NCI-H1436 treated with DMSO at 0.1 percent for 48 hours (cell line): ENCODE measurements at regions not wholly inside any gene's neighbourhood (a gene's known extent, or its start where the extent isn't known, plus 50 kb on each side); places are given as distances from the start of the nearest gene placed in this dataset.
"Not testable (repeated sequence)": the region's sequence is repeated elsewhere in the genome, so short reads cannot be mapped to it uniquely, and the experiment has no call there.

Experiments
- DNase-seq: peaks from one replicate; lab custom pipeline; 2025; lab: John Stamatoyannopoulos, UW

DNA sequence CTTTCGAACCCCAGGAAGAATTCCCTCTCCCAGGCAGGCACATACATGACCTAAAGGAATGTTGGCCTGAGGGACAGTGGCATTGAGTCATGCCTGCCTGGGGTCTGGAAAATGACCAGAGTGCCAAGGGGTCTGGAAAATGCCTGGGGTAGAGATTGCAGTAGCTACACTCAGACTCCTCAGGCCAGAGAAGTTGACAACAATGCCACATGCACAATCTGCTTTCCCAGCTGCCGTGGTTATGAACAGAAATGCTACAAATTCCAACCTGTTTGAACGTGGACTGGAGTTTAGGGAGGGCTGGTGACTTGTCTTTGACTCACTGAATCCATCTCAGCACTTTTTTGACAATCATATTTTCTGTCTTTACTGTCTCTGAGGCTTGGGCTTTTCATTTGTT lies 250.0 kb downstream of the ABCC12 start:
- DNase-seq: no peak

DNA sequence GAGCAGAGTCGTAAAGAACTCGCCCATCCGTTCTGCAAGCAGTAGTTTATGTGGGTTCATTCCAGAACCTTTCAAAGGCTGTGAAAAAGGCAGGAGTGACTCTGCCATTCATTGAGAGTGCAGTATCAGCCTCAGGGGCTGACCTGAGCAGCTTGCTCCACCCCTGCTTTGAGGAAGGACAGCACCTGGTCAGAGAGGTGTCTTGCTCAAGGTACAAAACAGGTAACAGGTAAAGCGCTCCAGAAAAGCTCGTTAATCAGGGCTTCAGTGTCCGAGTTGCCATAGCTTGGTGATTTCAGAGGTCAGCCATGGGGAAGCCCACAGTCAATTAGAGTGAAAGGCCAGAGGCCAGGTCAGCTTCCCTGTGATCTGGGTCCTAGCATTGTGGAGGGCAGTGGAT lies 251.1 kb downstream of the ABCC12 start:
- DNase-seq: no peak

DNA sequence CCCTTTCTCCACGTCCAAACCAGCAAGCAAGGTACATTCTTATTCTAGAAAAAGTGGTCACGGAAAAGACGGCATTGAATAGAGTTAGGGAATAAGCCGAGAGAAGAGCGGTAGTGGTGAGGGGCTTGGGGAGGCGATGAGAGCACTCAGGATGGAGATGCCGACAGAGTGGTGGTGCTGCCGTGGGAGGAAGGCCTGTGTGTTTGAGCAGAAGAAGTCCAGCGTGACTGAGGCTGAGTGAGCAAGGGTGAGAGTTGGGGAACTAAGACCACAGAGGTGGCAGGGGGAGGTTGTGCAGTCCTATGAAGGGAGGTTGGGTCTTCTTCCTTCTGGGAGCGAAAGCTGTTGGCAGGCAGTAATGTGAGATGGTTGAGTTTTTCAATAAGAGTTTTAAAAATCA lies 252.3 kb downstream of the ABCC12 start:
- DNase-seq: no peak

DNA sequence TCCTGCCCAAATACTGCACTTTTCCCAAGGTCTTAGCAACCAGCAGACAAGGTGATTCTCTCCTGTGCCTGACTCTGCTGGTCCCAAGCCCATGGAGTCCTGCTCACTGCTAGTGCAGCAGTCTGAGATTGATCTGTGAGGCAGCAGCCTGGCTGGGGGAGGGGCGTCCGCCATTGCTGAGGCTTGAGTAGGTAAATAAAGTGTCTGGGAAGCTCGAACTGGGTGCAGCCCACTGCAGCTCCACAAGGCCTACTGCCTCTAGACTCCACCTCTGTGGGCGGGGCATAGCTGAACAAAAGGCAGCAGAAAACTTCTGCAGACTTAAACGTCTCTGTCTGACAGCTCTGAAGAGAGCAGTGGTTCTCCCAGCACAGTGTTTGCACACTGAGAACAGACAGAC lies 258.7 kb downstream of the ABCC12 start:
- DNase-seq: not testable (repeated sequence)

DNA sequence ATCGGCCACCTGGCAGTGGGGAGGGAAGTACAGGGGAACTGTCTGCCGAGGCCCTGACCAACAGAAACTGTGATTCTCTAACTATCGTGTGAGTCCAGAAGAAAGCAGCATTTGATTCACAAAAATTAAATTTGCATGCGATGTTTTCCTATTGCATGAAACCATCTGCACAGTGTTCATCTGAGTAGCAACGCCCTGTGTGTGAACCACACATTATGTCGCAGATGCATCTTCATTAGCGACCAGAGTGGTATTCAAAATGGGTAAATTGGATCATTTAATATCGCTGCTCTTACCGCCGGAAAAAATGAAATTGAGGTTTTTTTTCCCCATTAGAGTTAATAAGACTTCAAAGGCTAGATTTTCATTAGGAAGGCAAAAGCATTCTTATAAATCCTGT lies 260.6 kb downstream of the ABCC12 start:
- DNase-seq: no peak

DNA sequence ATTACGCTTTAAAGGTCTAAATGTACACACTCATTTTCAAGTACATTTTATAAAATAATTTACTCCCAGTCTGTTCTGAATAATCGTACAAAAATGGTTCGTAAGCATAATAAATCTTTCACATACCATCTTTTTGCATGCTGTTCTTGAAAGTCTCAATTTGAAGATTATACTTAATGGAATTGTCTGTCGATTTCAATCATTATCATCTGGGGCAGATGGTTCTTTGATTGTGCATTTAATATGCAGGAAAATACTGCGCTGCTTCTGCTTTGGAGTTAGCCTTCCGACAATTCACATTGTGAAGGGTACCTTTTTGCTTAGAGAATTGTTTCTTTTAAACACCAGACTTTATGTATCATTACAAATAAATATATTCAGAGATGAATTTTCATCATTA lies 262.8 kb downstream of the ABCC12 start:
- no peak for DNase-seq

DNA sequence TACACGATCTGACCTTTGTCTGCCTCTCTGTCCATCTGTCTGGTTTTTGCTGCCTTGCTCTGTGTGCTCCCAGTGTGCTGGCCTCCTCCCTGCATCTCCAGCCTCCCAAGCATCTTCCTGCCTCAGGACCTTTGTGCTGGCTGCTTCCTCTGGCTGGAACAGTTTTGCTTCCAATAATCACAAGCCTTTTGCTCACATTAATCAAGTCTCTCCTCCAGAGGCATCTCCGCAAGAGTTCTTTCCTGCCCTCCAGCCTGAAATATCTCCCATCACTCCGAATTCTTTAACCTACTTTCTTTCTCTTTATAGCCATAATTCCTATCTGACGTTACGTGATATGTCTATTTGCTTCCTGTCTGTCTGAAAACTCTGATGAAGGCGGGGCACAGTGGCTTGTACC lies 267.1 kb downstream of the ABCC12 start:
- no peak for DNase-seq

DNA sequence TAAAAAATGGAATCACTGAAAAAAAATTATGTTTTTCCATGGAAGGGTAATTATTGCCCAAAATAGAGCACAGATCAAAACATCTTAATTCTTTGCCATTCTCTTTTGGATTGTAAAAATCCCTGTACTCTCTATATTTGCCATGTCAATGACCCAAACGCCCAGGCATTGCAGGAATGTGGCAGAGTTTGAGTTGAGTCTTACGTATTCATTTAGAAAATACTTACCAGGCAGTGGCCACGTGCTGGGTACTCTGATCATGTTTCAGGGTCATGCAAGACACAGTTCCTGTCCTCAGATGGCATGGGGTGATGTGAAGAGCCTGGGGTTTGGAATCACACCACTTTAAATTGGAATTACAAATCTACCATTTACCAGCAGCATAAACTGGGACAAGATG lies 267.7 kb downstream of the ABCC12 start:
- DNase-seq: no peak

DNA sequence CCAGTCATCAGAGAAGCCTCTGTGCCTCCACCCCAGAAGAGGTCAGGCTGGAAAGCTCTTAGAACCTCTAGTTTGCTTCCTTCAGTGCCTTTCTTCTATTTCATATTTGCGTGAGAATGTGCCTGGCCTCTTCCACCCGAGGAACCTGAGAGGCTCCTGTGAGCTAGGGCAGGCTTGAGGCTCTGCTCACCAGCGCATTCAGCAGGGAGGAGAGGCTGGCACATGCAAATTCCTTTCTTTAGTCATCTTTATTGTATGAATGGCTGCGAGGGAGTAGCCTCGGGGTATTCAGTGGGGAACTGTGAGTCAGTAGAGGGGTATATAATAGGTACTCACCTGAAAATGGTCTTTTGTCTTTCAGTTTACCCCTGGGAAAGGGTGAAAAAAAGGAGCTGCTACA lies 268.3 kb downstream of the ABCC12 start:
- DNase-seq: no peak

DNA sequence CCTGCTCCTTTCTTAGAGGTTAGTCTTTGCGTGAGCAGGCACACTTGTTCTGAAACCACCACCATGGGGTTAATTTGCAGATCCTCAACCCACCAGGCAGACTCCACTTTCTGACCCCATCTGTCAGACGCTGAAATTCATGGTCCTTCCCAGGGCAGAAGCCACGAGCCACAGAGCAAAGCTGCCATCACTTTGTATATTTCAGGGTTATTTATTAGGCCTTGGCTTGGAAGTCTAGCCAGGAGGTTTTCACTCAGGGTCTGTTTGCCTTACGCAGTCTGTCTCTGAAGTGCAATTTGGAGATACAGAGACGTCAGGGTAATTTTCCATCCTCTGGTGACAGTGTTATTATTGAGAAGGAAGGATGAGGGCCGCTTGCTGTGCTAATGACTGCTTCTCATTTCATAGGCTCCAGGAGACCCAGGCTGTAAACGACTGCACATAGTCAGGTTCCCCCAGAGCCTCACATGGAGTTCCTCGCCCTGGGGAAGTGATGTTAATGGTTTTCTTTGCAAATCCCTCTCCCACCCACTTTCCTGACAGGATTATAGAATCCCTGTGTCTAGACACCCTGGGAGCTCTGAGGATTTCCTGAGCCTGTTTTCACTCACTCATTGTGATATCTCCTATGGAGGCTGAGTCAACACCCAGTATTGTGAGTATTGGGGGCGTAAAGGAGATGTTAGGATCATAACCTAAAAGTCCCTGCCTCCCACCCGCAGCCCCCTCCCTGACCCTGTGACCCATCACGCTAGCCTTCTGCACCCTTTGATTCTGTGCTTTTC lies 269.0 kb downstream of the ABCC12 start:
- no peak for DNase-seq

DNA sequence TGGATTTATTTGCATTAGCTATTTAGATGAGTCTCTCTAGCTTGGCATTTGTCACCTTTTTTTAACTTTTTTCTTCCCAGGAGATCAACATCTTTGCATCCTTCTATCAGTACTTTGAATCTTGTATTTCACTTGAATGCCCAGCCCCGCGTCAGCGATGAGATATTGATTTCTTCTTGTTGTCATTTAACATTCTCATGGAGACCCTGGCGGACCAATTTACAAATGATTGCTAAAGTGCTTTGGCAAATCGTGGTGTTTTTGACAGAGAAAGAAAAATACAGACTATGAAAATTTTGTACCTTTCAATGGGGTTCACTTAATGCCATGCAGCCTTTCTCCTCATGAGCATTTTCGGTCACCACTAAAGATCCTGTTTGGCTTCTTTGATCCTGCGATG lies 269.7 kb downstream of the ABCC12 start:
- no peak for DNase-seq

DNA sequence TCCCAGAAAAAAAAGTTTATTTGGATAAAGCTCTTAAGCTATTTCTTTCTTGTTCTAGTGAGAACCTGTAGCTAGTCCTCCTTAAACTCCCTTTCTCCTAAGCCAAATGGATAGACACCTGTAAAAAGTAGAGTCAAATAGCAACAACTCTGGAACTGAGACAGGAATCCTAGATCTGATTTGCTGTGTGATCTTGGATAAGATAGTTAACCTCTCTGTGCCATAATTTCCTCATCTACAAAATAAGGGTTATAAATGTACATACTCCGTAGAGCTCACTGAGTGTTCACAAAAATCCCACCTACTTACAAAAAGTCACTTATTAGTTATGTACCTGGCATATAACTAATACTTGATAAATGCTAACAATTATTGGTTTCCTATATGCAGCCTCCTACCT lies 270.3 kb downstream of the ABCC12 start:
- DNase-seq: no peak

DNA sequence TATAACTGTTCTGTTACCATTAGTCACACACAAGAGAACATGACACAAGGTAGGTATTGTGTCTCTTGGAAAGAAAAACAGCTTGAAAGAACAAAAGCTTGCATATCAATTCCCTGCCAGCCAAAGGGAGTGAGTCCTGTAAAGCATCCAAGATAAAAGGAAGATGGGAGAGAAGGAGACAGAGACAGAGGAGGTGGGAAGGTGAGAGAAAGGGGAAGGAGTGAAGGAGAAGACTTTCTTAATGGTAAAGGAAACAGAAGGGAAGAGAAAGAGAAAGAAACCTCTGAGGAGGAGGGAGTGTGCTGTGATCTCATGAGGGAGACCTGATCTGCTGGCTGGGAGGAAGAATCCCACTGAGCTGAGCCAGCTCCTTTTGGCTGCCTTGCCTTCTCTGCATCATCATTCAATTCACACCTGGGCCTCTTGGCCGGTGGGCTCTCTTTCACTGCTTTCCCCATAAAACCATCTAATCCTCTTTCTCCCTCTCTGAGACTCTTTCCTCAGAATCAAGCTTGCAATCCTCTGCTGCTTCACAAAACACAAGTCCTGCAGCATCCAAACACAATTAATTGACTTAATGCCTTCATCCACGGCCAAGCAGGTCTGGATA lies 271.6 kb downstream of the ABCC12 start:
- no peak for DNase-seq

DNA sequence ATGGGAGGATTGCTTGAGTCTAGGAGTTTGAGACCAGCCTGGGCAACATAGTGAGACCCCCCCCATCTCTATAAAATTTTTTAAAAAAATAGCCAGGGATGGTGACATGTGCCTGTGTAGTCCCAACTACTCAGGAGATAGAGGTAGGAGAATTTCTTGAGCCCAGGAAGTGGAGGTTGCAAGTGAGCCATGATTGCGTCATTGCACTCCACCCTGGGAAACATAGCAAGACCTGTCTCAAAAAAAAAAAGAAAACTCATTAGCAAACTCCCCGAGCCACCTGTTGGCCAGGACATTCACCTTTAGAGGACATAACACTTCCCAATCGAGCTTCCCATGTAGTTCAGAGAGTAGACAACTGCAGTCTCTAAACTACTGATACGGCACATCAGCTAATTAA lies 274.2 kb downstream of the ABCC12 start:
- no peak for DNase-seq

DNA sequence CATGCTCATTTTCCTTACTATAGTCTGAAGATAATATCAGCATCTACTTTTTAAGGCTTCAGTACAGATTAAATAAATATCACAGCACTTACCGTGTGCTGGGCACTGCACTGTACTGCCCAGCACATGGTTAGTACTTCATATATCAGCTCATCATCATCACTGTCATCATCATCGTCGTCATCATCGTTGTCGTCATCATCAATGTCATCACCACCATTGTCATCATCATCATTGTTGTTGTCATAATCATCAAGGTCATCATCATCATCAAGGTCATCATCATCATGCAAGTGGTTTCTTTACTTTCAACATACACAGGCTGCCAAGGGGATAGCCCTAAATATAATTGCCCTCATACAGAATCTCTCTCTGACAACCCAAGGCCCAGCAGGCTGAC lies 275.1 kb downstream of the ABCC12 start:
- no peak for DNase-seq

DNA sequence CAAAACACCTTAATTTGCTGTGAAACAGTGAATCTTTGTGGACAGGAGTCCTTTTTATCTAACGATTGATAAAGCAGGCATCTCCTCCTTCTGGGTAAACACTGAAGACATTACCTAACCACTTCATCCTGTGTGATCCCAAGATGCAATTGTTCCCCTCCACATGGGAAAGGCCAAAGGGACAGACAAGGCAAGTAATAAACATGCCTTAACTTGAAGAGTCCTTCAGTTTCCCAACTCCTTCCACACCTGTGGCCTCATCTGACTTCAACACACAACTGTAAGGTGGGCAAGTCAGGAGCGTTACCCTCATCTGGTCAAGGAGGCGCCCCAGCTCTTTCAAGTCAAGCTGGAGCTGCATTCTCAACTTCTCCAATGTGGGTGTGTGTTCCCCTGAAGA lies 278.6 kb downstream of the ABCC12 start:
- no peak for DNase-seq

DNA sequence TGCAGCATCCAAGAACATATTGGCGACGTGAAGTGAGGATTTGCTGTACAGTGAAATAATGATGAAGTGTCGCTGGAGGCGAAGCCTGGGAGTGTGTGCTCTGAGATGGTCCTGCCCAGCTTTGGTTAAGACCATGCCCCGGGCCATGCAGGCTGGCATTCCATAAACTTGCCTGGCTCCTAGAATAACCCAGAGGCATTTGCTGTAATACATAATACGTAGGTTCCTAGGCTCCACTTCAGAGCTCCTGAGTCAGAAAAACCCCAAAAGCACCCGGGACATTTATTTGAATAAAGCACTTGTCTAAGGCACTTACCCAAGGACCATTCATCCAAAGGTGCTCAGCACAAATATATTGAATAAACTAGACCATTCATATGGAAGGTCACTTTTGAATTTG lies 279.3 kb downstream of the ABCC12 start:
- DNase-seq: no peak

DNA sequence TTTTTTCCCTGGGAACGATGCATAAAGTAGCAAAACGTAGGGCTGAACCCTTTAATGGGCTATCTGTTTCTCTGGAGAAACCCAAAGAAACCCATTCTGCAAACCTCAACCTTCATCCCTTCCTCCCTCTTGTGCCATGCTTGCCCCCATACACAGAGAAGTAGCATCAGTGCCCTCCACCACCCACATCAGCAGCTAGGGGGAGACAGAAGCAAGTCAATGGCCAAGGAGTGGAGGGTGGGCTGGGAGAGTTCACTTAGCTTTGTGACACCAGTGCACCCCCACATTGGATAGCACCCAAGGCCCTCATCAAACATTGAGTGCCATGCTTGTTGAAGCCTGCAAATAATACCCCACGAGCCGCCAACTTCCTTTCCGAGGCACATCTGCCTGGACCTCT lies 282.4 kb downstream of the ABCC12 start:
- no peak for DNase-seq

DNA sequence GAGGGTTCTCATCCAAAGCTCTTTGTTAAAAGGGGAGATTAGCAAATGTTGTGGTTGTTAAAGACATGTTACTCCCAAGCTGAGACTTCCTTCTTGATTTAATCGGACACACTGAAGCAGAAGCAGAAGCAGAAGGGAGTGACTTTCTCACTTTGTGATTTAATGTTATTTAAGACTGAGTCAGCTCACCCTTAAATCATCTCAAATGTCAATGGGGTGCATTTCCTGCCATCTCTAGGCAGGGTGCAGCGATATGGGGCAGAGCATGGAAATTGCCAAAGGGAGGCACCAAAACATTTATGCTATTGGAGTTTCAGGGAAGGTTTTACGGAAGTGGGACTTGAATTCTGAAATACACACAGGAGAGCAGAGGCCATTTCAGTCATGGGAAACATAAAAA lies 283.6 kb downstream of the ABCC12 start:
- DNase-seq: no peak

DNA sequence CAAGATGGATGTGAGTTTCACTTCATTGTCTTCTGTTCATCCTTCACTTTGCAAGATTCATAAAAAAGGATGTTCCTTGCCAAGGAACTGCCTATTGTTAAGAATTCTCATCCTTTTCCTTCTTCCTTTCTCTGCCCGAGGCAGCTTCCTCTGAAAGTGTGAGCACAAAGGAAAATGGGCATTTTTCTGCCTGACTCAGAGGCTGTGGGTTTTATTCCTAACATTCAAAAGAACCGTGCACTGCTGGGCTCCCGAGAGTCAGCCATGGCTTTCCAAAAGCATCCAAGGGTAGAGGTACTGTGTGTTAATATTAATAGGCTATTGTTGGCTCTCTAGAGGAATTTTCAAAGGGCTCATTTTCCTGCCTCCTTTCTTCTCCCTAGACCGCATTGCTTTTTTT lies 289.4 kb downstream of the ABCC12 start:
- DNase-seq: no peak

DNA sequence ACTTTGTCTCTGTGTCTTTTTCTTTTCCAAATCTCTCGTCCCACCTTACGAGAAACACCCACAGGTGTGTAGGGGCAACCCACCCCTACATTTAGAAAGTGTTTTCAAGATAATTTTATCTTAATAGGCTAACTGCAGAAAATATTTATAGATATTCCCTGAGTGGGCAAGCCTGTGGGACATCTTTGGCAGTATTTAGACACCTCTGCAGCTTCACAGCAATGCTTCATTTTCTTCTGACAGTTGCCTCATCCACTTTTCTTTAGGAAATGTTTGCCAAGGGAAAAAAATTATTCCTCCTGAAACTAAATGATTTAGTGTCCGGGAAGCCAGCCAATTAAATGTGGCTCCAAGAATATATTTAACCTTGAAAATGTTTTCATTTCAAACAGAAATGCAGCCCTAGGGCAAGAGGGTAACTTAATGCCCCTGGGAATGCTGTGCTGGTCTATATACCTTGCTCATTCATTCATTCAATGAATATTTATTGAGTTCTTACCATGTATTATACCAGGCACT lies 290.4 kb downstream of the ABCC12 start:
- no peak for DNase-seq

DNA sequence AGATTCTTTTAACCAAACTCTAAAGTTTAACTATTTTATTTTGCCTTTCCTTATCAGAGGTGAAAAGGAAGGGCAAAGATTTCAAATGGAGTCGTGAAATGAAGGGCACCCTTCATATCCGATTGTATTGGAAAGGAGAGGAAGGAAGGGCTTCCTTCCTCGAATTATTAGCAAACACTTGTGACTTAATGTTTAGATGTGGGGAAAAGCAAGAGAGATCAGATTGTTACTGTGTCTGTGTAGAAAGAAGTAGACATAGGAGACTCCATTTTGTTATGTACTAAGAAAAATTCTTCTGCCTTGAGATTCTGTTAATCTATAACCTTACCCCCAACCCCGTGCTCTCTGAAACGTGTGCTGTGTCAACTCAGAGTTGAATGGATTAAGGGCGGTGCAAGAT lies 291.5 kb downstream of the ABCC12 start:
- not testable (repeated sequence) for DNase-seq

DNA sequence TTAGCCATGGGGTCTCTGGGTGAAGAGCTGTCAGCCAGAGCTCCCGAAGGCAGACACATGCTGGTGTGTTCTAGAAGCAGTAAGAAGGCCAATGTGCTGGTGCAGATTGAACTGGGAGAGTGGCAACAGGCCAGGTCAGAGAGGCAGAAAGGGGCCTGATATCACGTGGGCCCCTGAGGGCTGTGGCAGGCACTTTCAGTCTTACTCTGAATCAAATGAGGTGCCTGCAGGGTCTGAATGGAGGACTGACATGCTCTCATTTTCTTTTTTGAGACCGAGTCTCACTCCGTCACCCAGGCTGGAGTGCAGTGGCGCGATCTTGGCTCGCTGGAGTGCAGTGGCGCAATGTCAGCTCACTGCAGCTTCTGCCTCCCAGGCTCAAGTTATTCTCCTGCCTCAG lies 293.8 kb downstream of the ABCC12 start:
- DNase-seq: no peak
